ENCODE measurements at regions not wholly inside any gene's neighbourhood (a gene's known extent, or its start where the extent isn't known, plus 50 kb on each side); places are given as distances from the start of the nearest gene placed in this dataset.

- DNase-seq, result no peak
Measured at GRCh38 chr4:116870686-116871085, 214.7 kb downstream of the TRAM1L1 start.

- DNase-seq, result no peak
Measured at GRCh38 chr4:116866106-116866505, 219.3 kb downstream of the TRAM1L1 start.

GRCh38 chr4:116862592-116862991, 222.8 kb downstream of the TRAM1L1 start:
- no peak for DNase-seq

- DNase-seq, result no peak
Measured at GRCh38 chr4:116860891-116861290, 224.5 kb downstream of the TRAM1L1 start.

- DNase-seq, result no peak
Measured at GRCh38 chr4:116849620-116850019, 235.8 kb downstream of the TRAM1L1 start.

GRCh38 chr4:116847616-116848015, 237.8 kb downstream of the TRAM1L1 start:
- DNase-seq, result no peak

- no peak for DNase-seq
Measured at GRCh38 chr4:116839826-116840225, 245.6 kb downstream of the TRAM1L1 start.

GRCh38 chr4:116838609-116839008, 246.8 kb downstream of the TRAM1L1 start:
- DNase-seq, result no peak

GRCh38 chr4:116829187-116829586, 256.2 kb downstream of the TRAM1L1 start:
- DNase-seq, result no peak

- no peak for DNase-seq
Measured at GRCh38 chr4:116824172-116824571, 261.2 kb downstream of the TRAM1L1 start.

- DNase-seq, result no peak
Measured at GRCh38 chr4:116811730-116812129, 273.6 kb downstream of the TRAM1L1 start.

- no peak for DNase-seq
Measured at GRCh38 chr4:116796022-116796421, 289.4 kb downstream of the TRAM1L1 start.

GRCh38 chr4:116788723-116789122, 296.7 kb downstream of the TRAM1L1 start:
- no peak for DNase-seq

- no peak for DNase-seq
Measured at GRCh38 chr4:116755051-116755450, 330.3 kb downstream of the TRAM1L1 start.

GRCh38 chr4:116752027-116752426, 333.3 kb downstream of the TRAM1L1 start:
- no peak for DNase-seq

GRCh38 chr4:116736756-116737155, 348.6 kb downstream of the TRAM1L1 start:
- DNase-seq, result no peak

- no peak for DNase-seq
Measured at GRCh38 chr4:116734178-116734577, 351.2 kb downstream of the TRAM1L1 start.

GRCh38 chr4:116733370-116733769, 352.0 kb downstream of the TRAM1L1 start:
- no peak for DNase-seq

- no peak for DNase-seq
Measured at GRCh38 chr4:116726523-116726922, 358.9 kb downstream of the TRAM1L1 start.

- DNase-seq, result no peak
Measured at GRCh38 chr4:116724249-116724648, 361.1 kb downstream of the TRAM1L1 start.

GRCh38 chr4:116705466-116705865, 379.9 kb downstream of the TRAM1L1 start:
- no peak for DNase-seq

- DNase-seq, result no peak
Measured at GRCh38 chr4:116702949-116703348, 382.4 kb downstream of the TRAM1L1 start.

GRCh38 chr4:116688536-116688935, 396.8 kb downstream of the TRAM1L1 start:
- no peak for DNase-seq

GRCh38 chr4:116668190-116668589, 417.2 kb downstream of the TRAM1L1 start:
- DNase-seq, result no peak

- DNase-seq, result no peak
Measured at GRCh38 chr4:116665716-116666115, 419.7 kb downstream of the TRAM1L1 start.

- DNase-seq, result no peak
Measured at GRCh38 chr4:116664198-116664597, 421.2 kb downstream of the TRAM1L1 start.
